Tibial nerve (tissue), 4 donors: ENCODE measurements at regions not wholly inside any gene's neighbourhood (a gene's known extent, or its start where the extent isn't known, plus 50 kb on each side); places are given as distances from the start of the nearest gene placed in this dataset.

Experiments used
- EP300 ChIP-seq, 2 donors: sonication (generic); formaldehyde crosslinking; IDR thresholded peaks; one replicate each; pipeline ENCODE4 v1.6.1; 2017; ENCODE audit warnings: antibody characterized with exemption in 2 of 2, mild to moderate bottlenecking in 1 of 2
- POLR2A ChIP-seq, 2 donors: fragments of 450-650 bp; IDR thresholded peaks; one replicate each; pipeline ENCODE4 v1.6.1; 2017; ENCODE audit warnings: antibody characterized with exemption in 2 of 2, mild to moderate bottlenecking in 2 of 2, moderate library complexity in 2 of 2
- TF ChIP-seq, protein P1 (sequence below), 5 experiments: fragments of 200-600 bp in 3 of 5; fragments of 450-650 bp in 2 of 5; sonication (generic) in 3 of 5; IDR thresholded peaks; one replicate each; pipeline ENCODE4 v1.5.1; 2016 to 2019; ENCODE audit warnings: antibody characterized with exemption in 5 of 5, mild to moderate bottlenecking in 3 of 5, moderate library complexity in 2 of 5

DNA sequence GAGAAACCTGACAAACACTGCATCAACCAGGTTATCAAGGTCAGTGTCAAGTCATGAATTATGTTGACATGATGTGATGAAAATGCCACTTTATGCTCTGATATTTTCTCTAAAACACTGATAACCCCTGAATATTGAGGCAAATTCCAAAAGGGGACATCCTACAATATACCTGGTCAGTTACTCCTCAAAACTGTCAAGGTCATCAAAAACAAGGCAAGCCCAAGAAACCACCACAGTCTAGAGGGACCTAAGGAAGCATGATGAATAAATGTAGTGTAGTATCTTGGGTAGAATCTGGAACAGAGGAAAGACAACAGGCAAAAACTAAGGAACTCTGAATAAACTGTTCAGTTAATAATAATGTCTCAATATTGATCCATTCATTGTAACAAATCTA, 275.3 kb upstream of the THRB start:
- no peak for TF ChIP-seq POLR2A (IDR thresholded peaks at IDR 0.05)
- no peak for TF ChIP-seq EP300 (IDR thresholded peaks at IDR 0.05)
- TF ChIP-seq, protein P1, sequence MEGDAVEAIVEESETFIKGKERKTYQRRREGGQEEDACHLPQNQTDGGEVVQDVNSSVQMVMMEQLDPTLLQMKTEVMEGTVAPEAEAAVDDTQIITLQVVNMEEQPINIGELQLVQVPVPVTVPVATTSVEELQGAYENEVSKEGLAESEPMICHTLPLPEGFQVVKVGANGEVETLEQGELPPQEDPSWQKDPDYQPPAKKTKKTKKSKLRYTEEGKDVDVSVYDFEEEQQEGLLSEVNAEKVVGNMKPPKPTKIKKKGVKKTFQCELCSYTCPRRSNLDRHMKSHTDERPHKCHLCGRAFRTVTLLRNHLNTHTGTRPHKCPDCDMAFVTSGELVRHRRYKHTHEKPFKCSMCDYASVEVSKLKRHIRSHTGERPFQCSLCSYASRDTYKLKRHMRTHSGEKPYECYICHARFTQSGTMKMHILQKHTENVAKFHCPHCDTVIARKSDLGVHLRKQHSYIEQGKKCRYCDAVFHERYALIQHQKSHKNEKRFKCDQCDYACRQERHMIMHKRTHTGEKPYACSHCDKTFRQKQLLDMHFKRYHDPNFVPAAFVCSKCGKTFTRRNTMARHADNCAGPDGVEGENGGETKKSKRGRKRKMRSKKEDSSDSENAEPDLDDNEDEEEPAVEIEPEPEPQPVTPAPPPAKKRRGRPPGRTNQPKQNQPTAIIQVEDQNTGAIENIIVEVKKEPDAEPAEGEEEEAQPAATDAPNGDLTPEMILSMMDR (IDR thresholded peaks at IDR 0.05), result no peak
